Central memory CD8-positive, alpha-beta T cell (primary cell): ENCODE measurements at regions not wholly inside any gene's neighbourhood (a gene's known extent, or its start where the extent isn't known, plus 50 kb on each side); places are given as distances from the start of the nearest gene placed in this dataset.

ENCODE experiments used
- ATAC-seq: fragments of 150-1000 bp; cut with Tn5 transposase; replicated peaks from 2 replicates; pipeline ENCODE4 v1.10.0; 2022; ENCODE audit warnings: mild to moderate bottlenecking, moderate FRiP score, moderate number of reproducible peaks; ENCODE audit not compliant: poor library complexity, severe bottlenecking; ENCODE audit errors: extremely low read depth
- DNase-seq, 2 donors: peaks; one replicate each; pipeline ENCODE4 v3.0.0; 2021; ENCODE audit warnings: low spot score in 2 of 2
- H3K27ac Mint-ChIP-seq: one replicate; pipeline ENCODE4 v1.8.0; 2022; ENCODE audit warnings: low read depth, mild to moderate bottlenecking, moderate library complexity, mixed read lengths
- H3K27me3 Mint-ChIP-seq: one replicate; pipeline ENCODE4 v1.8.0; 2022; ENCODE audit warnings: mixed read lengths
- H3K36me3 Mint-ChIP-seq: one replicate; pipeline ENCODE4 v1.8.0; 2022; ENCODE audit warnings: mild to moderate bottlenecking, moderate library complexity, mixed read lengths; ENCODE audit not compliant: insufficient read depth
- H3K4me1 Mint-ChIP-seq: one replicate; pipeline ENCODE4 v1.8.0; 2022; ENCODE audit warnings: mixed read lengths
- H3K4me3 Mint-ChIP-seq: one replicate; pipeline ENCODE4 v1.8.0; 2022; ENCODE audit warnings: mild to moderate bottlenecking, moderate library complexity, mixed read lengths
- H3K9me3 Mint-ChIP-seq: one replicate; pipeline ENCODE4 v1.8.0; 2022; ENCODE audit warnings: mixed read lengths

DNA sequence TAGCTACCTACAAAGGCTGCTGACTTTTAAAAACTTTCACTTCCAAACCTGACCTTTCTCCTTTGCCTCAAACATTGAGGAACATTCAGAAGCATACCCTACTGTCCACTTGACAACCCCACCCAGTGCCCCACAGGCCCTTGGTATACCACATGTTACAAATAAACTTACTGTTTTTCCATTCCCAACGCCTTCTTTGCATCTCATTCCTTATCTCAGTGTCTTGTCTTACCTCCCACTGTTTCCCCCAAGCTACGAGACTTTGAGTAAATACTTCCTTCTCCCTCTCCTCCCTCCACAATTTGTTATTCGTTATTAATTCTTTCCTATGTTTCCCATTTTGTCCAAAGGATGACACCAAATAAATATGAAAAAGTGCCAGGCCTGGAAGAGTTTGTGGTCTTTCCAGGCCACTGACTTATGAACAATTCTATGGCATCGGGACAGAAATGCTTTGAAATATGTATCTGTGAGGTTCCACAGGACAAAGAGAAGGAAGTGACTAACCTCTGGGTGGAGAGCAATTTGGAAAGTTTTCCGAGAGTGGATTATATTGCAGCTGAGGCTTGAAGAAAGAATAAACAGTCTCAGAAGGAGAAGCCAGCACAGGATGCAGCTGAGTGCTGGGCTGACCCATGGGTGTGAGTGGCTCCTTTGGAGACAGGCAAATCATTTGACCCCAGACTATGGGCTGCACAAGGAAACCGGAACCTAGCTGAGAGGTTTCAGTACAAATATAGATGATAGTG is 409.0 kb downstream of the LPIN1 start:
- H3K9me3 Mint-ChIP-seq: no peaks in the 10 kb centered on the region
- no peak overlapping the region for H3K27ac Mint-ChIP-seq
- H3K4me3 Mint-ChIP-seq: no peak overlapping the region
- no peak for ATAC-seq
- H3K27me3 Mint-ChIP-seq: peaks cover 12% of the 10 kb centered on the region
- H3K4me1 Mint-ChIP-seq: peaks cover under 1% of the 10 kb centered on the region
- no peaks in the 10 kb centered on the region for H3K36me3 Mint-ChIP-seq
- no peak for DNase-seq

- peaks cover 4% of the 10 kb centered on the region for H3K4me1 Mint-ChIP-seq
- H3K9me3 Mint-ChIP-seq: no peaks in the 10 kb centered on the region
- H3K27me3 Mint-ChIP-seq: peaks cover 12% of the 10 kb centered on the region
- DNase-seq: no peak
- no peak for ATAC-seq
- no peaks in the 10 kb centered on the region for H3K36me3 Mint-ChIP-seq
- H3K4me3 Mint-ChIP-seq: no peak overlapping the region
- H3K27ac Mint-ChIP-seq: no peak overlapping the region
Observed at GRCh38 chr2:12156349-12156748, 409.9 kb downstream of the LPIN1 start.

DNA sequence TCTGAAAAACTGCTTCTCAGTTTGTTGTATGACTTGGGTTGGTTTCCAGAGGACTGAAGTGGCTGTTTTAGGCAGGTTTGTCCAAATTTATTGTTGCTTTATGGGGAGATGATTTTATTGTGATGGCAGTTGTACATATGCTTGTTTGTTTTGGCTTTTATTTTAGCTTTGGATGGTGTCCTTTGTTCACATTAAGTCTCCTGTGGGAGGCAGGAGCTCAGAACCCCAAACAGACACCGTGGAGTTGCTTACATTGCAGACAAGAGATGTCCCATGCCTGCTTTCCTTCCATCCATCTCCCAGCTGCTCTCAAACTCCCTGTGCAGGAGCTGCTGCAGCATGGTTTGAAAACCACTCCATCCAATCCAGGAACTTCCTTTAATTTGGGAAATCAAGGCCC is 414.7 kb downstream of the LPIN1 start:
- DNase-seq (no peak), ATAC-seq (no peak)
- H3K4me1 Mint-ChIP-seq: peaks cover 4% of the 10 kb centered on the region
- peaks cover 2% of the 10 kb centered on the region for H3K36me3 Mint-ChIP-seq
- H3K4me3 Mint-ChIP-seq: no peak overlapping the region
- peaks cover 16% of the 10 kb centered on the region for H3K27me3 Mint-ChIP-seq
- H3K9me3 Mint-ChIP-seq: no peaks in the 10 kb centered on the region
- no peak overlapping the region for H3K27ac Mint-ChIP-seq

DNA sequence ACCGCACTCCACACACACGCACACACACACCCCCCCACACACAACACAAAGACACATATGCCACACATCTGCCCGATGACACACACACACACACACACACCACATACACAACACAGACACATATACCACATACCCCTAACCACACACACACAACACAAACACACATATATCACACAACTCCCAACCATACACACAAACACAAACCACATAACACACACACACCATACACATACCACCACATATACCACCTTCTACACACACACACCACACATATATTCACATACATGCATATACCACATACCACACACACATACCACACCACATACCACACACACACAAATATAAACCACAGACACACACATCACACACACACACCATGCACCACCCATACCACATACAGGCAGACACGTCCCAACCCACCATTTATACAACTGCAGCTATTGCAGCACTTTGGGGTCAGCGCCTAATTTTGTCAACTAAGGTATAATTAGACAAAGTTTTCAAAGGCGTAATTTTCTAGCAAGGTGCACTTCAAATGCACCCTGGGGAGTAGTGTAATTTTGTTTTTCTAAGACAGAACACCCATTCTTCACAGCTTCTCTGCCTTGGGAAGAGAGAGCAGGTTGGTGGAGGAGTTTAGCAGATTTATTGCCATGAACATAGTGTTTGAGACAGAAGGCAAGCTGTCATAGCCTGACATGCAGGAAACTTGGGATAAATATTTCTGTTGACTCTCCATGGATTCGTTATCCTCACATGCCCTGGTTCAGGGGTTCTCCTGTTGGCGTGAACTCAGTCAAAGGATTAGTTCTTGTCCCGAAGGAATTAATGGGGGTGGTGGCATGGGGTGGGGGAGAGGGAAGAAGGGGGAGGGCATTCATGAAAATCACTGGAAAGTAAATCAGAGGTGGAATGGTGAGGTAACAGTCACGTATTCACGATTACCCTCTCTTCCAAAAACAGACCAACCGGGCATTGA is 416.1 kb downstream of the LPIN1 start:
- DNase-seq: no peak
- peaks cover 4% of the 10 kb centered on the region for H3K4me1 Mint-ChIP-seq
- no peak for ATAC-seq
- no peak overlapping the region for H3K4me3 Mint-ChIP-seq
- peaks cover 2% of the 10 kb centered on the region for H3K36me3 Mint-ChIP-seq
- H3K9me3 Mint-ChIP-seq: no peaks in the 10 kb centered on the region
- H3K27ac Mint-ChIP-seq: no peak overlapping the region
- H3K27me3 Mint-ChIP-seq: peaks cover 16% of the 10 kb centered on the region

DNA sequence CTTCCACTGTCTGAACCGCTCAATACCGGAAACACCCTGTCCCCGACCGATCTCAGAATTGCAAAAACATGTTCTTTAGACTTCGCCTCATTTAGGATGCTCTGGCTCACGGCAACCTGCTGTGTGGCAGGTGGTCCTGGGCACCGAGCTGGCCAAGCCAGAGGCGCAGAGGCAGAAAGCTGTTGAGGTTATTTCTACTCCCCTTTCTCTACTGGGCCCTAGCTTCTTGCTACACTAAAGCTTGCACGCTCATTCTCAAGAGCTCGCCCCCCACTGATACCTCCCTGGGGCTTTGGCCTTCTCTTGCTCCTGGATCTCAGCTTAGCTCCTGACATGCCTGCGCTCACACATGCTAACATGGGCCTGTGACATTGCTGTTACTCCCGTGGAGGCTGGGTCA is 417.4 kb downstream of the LPIN1 start:
- ATAC-seq (no peak), DNase-seq (no peak)
- Mint-ChIP-seq H3K4me1 (peaks cover 4% of the 10 kb centered on the region), H3K27me3 (peaks cover 16% of the 10 kb centered on the region), H3K36me3 (peaks cover 2% of the 10 kb centered on the region), H3K4me3 (no peak overlapping the region), H3K9me3 (no peaks in the 10 kb centered on the region), H3K27ac (no peak overlapping the region)

DNA sequence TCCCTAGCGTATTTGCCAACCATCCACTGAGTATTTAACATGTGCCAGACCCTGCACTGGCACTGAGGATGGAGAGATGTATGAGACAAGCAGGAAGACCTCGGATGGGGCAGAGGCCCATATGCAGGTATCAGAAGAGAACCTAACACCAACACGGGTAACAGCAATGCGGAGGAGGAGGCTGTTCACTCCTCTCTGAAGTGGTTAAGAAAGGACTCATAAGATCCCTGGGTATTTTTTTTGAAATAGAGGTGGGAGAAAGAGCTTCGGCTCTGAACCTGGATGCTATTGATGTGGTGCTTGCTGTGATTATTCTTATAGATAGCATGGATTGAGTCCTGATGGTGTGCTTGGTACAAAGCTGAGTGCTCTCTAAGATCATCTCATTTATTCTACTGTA is 418.3 kb downstream of the LPIN1 start:
- peaks cover 2% of the 10 kb centered on the region for H3K36me3 Mint-ChIP-seq
- H3K4me3 Mint-ChIP-seq: no peak overlapping the region
- no peak overlapping the region for H3K27ac Mint-ChIP-seq
- no peak for DNase-seq
- H3K4me1 Mint-ChIP-seq: peaks cover 4% of the 10 kb centered on the region
- peaks cover 16% of the 10 kb centered on the region for H3K27me3 Mint-ChIP-seq
- ATAC-seq: no peak
- no peaks in the 10 kb centered on the region for H3K9me3 Mint-ChIP-seq

DNA sequence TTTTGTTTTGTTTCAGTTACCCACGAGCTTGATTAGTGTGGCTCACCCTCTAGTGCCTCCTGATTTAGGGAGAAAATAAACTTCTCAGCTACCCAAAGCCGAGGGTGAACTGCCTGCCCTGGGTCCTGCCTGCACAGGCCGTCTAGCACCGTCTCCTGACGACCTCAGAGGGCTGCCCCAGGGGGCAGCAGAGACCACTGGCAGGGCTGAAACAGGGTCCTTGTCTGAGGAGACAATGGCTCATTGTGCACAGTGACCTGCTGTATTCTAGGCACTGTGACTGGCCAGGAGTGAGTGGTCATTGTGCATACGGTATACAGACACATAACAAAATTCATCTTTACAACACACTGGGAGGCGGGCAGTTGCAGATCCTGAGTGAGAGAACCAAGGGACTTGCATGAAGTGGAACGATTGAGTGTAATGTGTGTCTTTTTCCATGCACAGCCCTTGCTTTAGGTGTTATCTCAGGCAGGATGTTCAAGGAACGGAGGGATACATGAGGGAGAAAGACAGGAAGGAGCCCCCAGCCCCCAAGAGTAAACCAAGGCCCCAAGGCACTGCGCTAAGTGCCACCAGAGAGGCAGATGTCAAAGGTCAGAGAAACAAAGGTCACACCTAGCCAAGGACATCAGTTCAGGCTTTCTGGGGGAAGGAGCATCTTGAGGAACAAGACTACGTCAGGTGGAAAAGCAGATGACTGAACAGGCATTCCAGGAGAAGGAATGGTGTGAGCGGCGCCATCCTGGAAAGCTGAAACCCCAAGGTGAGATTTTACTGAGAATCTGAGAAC is 421.3 kb downstream of the LPIN1 start:
- Mint-ChIP-seq H3K36me3 (peaks cover 2% of the 10 kb centered on the region), H3K4me3 (no peak overlapping the region), H3K27ac (no peak overlapping the region)

DNA sequence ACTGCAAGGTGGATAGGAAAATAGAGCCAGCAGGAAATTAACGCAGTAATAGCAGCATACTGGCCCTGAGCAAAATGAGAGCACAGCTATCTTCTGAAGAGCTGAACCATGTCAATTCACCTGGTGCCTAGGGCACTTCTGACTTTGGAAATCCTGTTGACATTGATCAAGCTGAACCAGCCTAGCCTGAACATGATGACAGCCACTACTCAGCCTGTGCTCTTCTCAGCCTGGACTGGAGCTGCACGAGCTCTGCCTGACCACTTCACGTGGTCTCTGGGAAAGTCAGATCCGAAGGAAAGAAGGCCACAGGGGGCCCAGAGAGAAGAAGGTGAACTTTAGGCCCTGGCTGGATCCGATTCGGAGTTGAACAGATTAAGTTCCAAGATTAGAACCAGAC is 421.9 kb downstream of the LPIN1 start:
- H3K27ac Mint-ChIP-seq: no peak overlapping the region
- H3K27me3 Mint-ChIP-seq: peaks cover 8% of the 10 kb centered on the region
- DNase-seq (no peak), ATAC-seq (no peak)
- H3K4me1 Mint-ChIP-seq: no peaks in the 10 kb centered on the region
- no peak overlapping the region for H3K4me3 Mint-ChIP-seq
- no peaks in the 10 kb centered on the region for H3K9me3 Mint-ChIP-seq
- peaks cover 2% of the 10 kb centered on the region for H3K36me3 Mint-ChIP-seq

More for the DNA sequence above, 421.3 kb downstream of the LPIN1 start:
- DNase-seq (no peak), ATAC-seq (no peak)
- H3K9me3 Mint-ChIP-seq: no peaks in the 10 kb centered on the region
- no peaks in the 10 kb centered on the region for H3K4me1 Mint-ChIP-seq
- peaks cover 8% of the 10 kb centered on the region for H3K27me3 Mint-ChIP-seq

DNA sequence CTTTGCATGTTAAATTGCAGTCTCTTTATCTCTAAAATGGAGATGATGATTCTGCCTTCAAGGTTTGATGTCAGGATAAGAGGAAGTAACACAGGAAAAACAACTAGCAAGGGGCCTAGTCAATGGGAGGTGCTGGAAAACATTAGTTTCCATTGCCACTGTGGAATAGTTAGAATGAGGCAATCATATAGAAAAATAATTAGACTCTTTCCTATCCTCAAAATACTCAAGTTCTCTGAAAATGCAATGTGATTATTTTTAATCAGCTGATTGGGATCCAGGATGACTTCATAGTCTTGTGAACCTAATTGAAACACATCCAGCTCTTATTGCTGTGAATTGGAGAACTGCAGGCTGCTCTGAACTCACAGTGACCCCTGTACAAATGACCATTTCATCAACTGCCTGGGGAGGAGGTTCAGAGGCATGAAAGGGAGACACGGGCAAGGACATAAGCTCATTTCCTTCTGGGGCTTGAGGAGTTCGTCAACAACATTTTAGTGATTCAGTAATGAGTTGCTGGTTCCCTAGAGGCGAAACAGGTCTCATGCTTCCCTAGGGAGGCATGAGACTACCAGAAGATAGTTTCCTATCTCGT is 422.5 kb downstream of the LPIN1 start:
- DNase-seq: no peak
- no peak overlapping the region for H3K27ac Mint-ChIP-seq

DNA sequence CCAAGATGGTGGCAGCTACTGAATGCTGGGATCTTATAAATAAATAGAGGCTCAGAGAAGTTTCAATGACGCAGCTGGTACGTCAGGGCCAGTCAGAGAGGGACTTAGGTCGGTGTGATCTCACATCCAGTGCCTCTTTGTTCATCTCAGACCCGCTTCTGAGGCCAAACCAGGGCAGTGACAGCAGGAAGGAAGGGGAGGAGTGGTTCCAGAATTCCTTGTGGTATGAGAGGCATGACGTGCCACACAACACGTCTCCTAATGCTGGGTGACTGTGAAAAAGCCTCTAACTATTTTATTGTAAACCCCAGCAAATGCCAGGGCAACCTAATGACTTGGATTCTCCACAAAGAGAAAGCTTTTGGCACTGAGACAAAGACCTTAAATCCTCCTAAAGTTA is 423.3 kb downstream of the LPIN1 start:
- no peak overlapping the region for H3K27ac Mint-ChIP-seq
- ATAC-seq (no peak), DNase-seq (no peak)
- no peaks in the 10 kb centered on the region for H3K36me3 Mint-ChIP-seq
- H3K4me3 Mint-ChIP-seq: no peak overlapping the region
- no peaks in the 10 kb centered on the region for H3K27me3 Mint-ChIP-seq
- no peaks in the 10 kb centered on the region for H3K9me3 Mint-ChIP-seq
- no peaks in the 10 kb centered on the region for H3K4me1 Mint-ChIP-seq

More for the DNA sequence above, 422.5 kb downstream of the LPIN1 start:
- Mint-ChIP-seq H3K9me3 (no peaks in the 10 kb centered on the region), H3K4me1 (no peaks in the 10 kb centered on the region), H3K36me3 (no peaks in the 10 kb centered on the region), H3K27me3 (peaks cover 3% of the 10 kb centered on the region), H3K4me3 (no peak overlapping the region)
- ATAC-seq: no peak

- H3K4me1 Mint-ChIP-seq: no peaks in the 10 kb centered on the region
- H3K27me3 Mint-ChIP-seq: no peaks in the 10 kb centered on the region
- no peak for DNase-seq
- H3K27ac Mint-ChIP-seq: no peak overlapping the region
- H3K4me3 Mint-ChIP-seq: no peak overlapping the region
- H3K9me3 Mint-ChIP-seq: no peaks in the 10 kb centered on the region
- H3K36me3 Mint-ChIP-seq: no peaks in the 10 kb centered on the region
- no peak for ATAC-seq
Observed at GRCh38 chr2:12170121-12170520, 423.7 kb downstream of the LPIN1 start.

GRCh38 chr2:12173271-12173942 is 427.0 kb downstream of the LPIN1 start:
- no peak overlapping the region for H3K4me3 Mint-ChIP-seq
- no peaks in the 10 kb centered on the region for H3K9me3 Mint-ChIP-seq
- peaks cover 24% of the 10 kb centered on the region for H3K4me1 Mint-ChIP-seq
- no peak overlapping the region for H3K27ac Mint-ChIP-seq
- H3K27me3 Mint-ChIP-seq: no peaks in the 10 kb centered on the region
- ATAC-seq (no peak), DNase-seq (no peak)
- no peaks in the 10 kb centered on the region for H3K36me3 Mint-ChIP-seq
